Urothelium cell line (cell line): ENCODE measurements at regions not wholly inside any gene's neighbourhood (a gene's known extent, or its start where the extent isn't known, plus 50 kb on each side); places are given as distances from the start of the nearest gene placed in this dataset.

Source experiments
- DNase-seq: peaks from one replicate; pipeline ENCODE4 v3.0.0; 2011; ENCODE audit warnings: low spot score, mixed read lengths
- FAIRE-seq: peaks from 2 replicates; lab custom pipeline; 2011; peaks lifted over from hg19 to GRCh38; lab: Jason Lieb, UNC

GRCh38 chr21:22535630-22536029 lies 1537.4 kb downstream of the NCAM2 start:
- FAIRE-seq (no peak), DNase-seq (no peak)

GRCh38 chr21:22536509-22536908 lies 1538.3 kb downstream of the NCAM2 start:
- DNase-seq, result peak; percentile 48
- no peak for FAIRE-seq

DNA sequence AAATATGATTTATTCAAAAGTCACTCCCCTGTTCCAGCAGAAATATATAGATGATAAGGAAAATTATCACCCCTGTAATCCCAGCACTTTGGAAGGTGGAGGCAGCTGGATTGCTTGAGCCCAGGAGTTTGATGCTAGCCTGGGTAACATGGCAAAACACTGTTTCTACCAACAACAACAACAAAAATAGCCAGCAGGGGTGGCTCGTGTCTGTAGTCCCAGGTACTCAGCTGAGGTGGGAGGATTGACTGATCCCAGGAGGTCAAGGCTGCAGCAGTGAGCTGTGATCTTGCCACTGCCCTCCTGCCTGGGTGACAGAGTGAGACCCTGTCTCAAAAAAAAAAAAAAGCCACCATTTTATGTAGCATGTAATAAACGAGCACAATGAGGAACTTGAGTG lies 1546.5 kb downstream of the NCAM2 start:
- no peak for FAIRE-seq
- DNase-seq, result no peak

DNA sequence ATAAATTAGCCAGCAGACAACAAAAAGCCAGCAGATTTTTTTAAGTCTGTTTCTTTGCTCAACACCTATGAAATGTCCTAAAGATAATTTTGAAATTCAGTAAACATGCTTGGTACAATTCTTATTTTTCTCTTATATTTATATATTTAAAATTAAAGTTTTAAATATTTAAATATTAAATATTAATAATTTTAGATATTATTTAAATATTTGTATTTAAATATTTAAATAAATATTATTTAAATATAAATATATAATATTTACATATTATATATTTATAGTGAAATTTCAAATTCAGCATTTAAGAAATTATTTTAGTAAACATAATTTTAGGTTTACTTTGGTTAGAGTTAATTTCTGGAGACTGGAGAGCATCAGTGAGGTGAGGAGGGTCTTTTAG lies 1554.2 kb downstream of the NCAM2 start:
- FAIRE-seq, result no peak
- no peak for DNase-seq

DNA sequence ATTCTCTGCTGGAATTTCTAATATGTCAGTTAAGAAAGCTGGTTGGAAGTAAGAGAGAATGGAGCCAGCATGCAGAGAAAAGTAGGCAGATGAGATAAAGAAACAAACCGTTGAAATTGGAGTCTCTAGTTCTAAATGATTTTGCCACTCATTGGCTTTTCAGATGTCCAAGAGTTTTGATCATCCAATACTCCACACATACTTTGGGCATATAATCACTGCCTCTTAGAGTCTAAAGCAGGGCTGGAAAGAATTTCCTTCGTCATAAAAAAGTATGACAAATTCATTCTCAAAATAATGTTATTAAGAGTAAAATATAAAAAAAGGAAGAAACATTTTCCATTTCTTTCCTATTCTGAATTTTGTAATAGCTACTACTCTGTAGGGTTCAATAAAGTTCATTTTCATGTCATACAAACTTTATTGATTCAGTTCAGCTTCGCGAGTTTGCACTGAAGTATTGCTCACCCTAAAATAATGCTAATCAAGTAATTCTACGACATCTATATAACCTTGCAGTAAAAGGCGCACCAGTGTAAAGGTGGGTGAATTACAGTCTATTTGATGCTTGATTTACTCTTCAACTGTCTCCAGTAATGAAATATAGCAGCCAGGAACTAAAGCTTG lies 1556.6 kb downstream of the NCAM2 start:
- FAIRE-seq (no peak), DNase-seq (no peak)

- FAIRE-seq, result no peak
- no peak for DNase-seq
These were observed 1558.6 kb downstream of the NCAM2 start for GRCh38 chr21:22556829-22557228.

DNA sequence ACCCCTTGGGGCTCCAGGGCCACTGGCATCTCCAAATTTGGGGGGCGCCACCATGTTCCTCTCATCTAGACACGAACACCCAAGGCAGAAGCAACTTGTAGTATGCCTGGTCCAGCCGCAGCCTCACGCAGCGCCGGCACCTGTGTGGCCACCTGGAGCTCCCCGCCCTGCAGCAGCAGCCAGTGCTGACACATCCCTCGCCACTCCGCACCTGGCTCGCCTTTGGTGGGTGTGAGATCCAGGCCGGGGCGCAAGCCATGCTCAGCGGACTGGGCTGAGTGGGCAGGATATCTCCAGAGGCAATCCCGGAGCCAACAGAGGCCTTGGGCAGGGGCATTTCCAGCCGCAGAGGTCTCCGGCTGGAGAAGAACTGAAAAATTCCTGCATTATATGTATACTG lies 1563.7 kb downstream of the NCAM2 start:
- DNase-seq (no peak), FAIRE-seq (no peak)

GRCh38 chr21:22573834-22574233 lies 1575.6 kb downstream of the NCAM2 start:
- DNase-seq (no peak), FAIRE-seq (no peak)

- FAIRE-seq, result no peak
- peak; percentile 41 for DNase-seq
These were observed 1577.0 kb downstream of the NCAM2 start for GRCh38 chr21:22575165-22575584.

- DNase-seq (no peak), FAIRE-seq (no peak)
These were observed 1581.5 kb downstream of the NCAM2 start for GRCh38 chr21:22579741-22580140.

GRCh38 chr21:22582026-22582425 lies 1583.8 kb downstream of the NCAM2 start:
- DNase-seq (no peak), FAIRE-seq (no peak)

- no peak for DNase-seq
- no peak for FAIRE-seq
These were observed 1586.1 kb downstream of the NCAM2 start for GRCh38 chr21:22584308-22584707.

DNA sequence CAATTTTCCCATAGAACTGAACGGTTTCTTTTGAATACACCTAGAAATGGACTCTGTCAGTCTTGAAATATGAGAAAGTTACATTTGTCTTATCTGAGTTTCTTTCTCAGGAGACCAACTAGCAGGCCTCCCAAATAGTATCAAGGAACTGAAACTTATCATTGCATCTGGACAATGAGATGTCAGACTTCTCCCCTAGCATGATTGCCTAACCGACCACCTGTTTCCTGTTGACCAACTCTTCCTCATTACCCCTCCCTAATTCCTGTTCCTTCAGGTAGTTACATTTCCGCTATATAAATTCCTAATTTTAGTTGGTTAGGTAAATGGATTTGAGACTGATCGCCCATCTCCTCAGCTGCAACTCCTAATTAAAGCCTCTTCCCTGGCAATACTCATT lies 1587.3 kb downstream of the NCAM2 start:
- FAIRE-seq (no peak), DNase-seq (no peak)

- DNase-seq (no peak), FAIRE-seq (no peak)
These were observed 1599.5 kb downstream of the NCAM2 start for GRCh38 chr21:22597660-22598255.

DNA sequence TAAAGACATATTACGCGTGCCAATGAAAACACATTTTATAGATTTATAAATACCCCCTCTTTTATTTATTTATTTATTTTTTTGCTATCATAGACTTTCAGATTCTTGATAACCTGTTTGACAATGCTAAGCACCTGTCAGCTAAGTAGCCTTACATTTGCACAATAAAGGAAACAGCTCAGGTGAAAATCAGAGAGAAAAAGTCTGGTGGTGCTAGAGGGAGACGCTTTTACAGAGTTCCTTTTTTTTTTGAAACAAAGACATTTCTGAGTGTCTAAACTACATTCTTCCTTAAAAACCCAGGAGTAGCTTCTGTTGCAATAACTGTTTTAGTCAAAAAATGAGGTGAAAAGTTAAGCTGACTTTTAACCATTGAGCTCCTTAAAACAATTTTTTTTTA lies 1611.6 kb downstream of the NCAM2 start:
- FAIRE-seq (no peak), DNase-seq (no peak)

- FAIRE-seq (no peak), DNase-seq (no peak)
These were observed 1629.7 kb downstream of the NCAM2 start for GRCh38 chr21:22627911-22628310.

- FAIRE-seq (no peak), DNase-seq (no peak)
These were observed 1632.8 kb downstream of the NCAM2 start for GRCh38 chr21:22630953-22631465.

DNA sequence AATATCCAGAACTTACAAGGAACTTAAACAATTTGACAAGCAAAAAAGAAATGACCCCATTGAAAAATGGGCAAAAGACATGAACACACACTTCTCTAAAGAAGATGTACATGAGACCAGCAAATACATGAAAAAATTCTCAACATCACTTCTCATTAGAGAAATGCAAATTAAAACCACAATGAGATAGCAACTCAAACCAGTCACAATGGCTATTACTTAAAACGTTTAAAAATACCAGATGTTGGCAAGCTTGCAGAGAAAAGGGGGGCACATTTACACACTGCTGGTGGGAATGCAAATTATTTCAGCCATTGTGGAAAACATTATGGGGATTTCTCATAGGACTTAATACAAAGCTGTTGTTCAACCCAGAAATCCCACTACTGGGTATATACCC lies 1634.0 kb downstream of the NCAM2 start:
- no peak for DNase-seq
- no peak for FAIRE-seq

DNA sequence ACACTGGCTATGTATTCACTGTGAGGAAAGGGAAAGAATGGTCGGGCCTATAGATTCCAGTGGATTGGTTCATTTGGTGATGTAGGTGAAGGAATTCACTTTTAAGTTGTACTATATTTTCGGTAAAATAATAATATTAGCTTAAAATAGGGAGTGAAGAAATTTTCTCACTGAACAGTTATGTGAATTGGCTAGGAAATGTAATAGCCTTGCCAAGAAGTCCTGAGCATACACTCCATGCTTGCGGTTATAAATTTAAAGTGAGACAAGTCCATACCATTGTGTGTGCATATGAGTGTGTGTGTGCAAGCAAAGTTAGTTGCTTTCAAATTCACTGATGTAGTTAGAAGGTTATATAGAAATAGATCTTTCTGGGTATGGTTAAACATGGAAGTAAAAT lies 1651.0 kb downstream of the NCAM2 start:
- no peak for DNase-seq
- FAIRE-seq, result no peak

DNA sequence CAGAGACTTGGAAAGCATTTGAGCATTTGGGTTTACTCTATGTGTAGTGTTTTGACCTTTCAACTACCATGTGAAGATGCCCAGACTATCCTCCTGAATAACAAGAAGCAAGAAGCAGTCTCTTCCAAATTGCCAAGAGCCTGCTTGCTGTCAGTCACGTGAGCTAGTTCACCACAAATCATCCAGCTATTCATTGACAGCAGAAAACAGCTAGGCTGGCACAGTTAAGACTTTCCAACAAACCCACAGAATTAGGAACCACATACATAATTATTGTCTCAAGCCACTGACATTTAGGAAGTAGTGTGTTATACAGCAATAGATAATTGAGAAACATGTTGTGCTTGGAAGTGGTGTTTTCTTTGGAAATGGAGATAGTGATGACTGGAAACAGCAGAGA lies 1652.0 kb downstream of the NCAM2 start:
- DNase-seq (no peak), FAIRE-seq (no peak)

- DNase-seq (no peak), FAIRE-seq (no peak)
These were observed 1659.6 kb downstream of the NCAM2 start for GRCh38 chr21:22657781-22658180.

DNA sequence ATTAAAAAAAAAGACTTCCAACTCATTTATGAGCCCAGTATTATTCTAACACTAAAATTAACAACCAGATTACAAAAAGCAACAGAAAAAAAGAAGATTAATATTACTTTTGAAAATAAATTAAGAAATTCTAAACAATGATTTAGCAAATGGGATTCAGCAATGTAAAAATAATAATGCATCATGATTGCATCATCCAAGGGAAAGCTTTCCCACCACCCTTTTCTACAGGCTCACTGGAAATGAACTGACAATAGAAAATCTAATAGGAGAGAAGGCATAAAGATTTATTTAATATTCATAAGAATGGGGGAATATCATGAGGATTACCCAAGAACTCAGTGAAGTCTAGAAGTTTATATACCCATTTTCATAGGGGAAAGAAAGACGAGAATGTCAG lies 1671.9 kb downstream of the NCAM2 start:
- DNase-seq, result no peak
- FAIRE-seq, result no peak

DNA sequence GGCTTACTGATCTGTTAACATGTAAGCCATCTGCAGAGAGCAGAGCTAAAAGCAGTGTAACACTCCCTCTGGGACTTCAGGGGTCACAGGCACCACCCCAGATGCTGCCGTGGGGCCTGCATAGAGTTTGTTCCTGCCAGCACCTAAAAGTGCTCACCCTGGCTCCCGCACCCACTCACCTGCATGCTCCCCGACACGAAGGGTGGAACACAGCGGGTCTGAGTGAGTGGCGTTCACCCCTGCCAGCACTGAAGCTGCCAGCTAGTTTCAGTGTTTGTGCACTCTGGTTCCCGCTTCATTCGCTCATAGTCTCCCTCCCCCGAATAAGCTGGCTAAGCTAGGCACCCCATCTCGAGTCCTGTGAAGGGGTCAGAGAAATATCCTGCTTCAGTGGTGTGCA lies 1681.0 kb downstream of the NCAM2 start:
- no peak for FAIRE-seq
- no peak for DNase-seq
